Ectodermal cell (in vitro differentiated cells): ENCODE measurements at regions not wholly inside any gene's neighbourhood (a gene's known extent, or its start where the extent isn't known, plus 50 kb on each side); places are given as distances from the start of the nearest gene placed in this dataset.

Source experiments
- H3K27ac ChIP-seq: 2 replicates; pipeline ENCODE4 v1.7.0; 2013; ENCODE audit warnings: mild to moderate bottlenecking, low read depth, low read length; ENCODE audit not compliant: insufficient read depth, poor library complexity, severe bottlenecking
- H3K27me3 ChIP-seq: 2 replicates; pipeline ENCODE4 v1.7.0; 2013; ENCODE audit warnings: mild to moderate bottlenecking, low read length; ENCODE audit not compliant: insufficient read depth, control insufficient read depth, poor library complexity, severe bottlenecking
- H3K36me3 ChIP-seq: one replicate; pipeline ENCODE4 v1.7.0; 2013; ENCODE audit warnings: low read length; ENCODE audit not compliant: control insufficient read depth, insufficient read depth
- H3K4me1 ChIP-seq: one replicate; pipeline ENCODE4 v1.7.0; 2013; ENCODE audit warnings: low read length; ENCODE audit not compliant: control insufficient read depth, insufficient read depth
- H3K4me3 ChIP-seq: 2 replicates; pipeline ENCODE4 v1.7.0; 2013; ENCODE audit warnings: low read depth, low read length, control low read depth; ENCODE audit not compliant: insufficient read depth
- H3K9me3 ChIP-seq: 2 replicates; pipeline ENCODE4 v1.7.0; 2013; ENCODE audit warnings: mild to moderate bottlenecking, low read length, moderate library complexity; ENCODE audit not compliant: control insufficient read depth
- WGBS, 2 experiments: methylation state at CpG; one replicate each; pipeline ENCODE4 v1.1.7; 2013; ENCODE audit warnings: missing lambda C conversion rate in 2 of 2; 5-methylcytosine and 5-hydroxymethylcytosine counted together

GRCh38 chr5:23631302-23632045 is 124.1 kb downstream of the PRDM9 start:
- no peaks in the 10 kb centered on the region for H3K27me3 ChIP-seq
- H3K27ac ChIP-seq = no peak overlapping the region
- H3K4me1 ChIP-seq = no peaks in the 10 kb centered on the region
- H3K9me3 ChIP-seq = no peaks in the 10 kb centered on the region
- no peaks in the 10 kb centered on the region for H3K36me3 ChIP-seq
- no peak overlapping the region for H3K4me3 ChIP-seq
- 86 to 96% methylated on average over 2 of the region's 2 CpGs for WGBS, 2 experiments

- no peak overlapping the region for H3K27ac ChIP-seq
- H3K36me3 ChIP-seq = no peaks in the 10 kb centered on the region
- H3K9me3 ChIP-seq = no peaks in the 10 kb centered on the region
- H3K27me3 ChIP-seq = no peaks in the 10 kb centered on the region
- H3K4me3 ChIP-seq = no peak overlapping the region
- H3K4me1 ChIP-seq = no peaks in the 10 kb centered on the region
Measured at GRCh38 chr5:23635938-23636337, 128.5 kb downstream of the PRDM9 start.

- Histone ChIP-seq H3K27me3 (no peaks in the 10 kb centered on the region), H3K27ac (no peak overlapping the region), H3K4me3 (no peak overlapping the region), H3K9me3 (no peaks in the 10 kb centered on the region), H3K36me3 (no peaks in the 10 kb centered on the region), H3K4me1 (no peaks in the 10 kb centered on the region)
- 73 to 100% methylated on average over 1 of the region's 1 CpG for WGBS, 2 experiments
Measured at GRCh38 chr5:23639326-23639725, 131.9 kb downstream of the PRDM9 start.

- H3K9me3 ChIP-seq = no peaks in the 10 kb centered on the region
- no peaks in the 10 kb centered on the region for H3K4me1 ChIP-seq
- WGBS, 2 experiments = 90 to 100% methylated on average over 1 of the region's 1 CpG
- no peaks in the 10 kb centered on the region for H3K27me3 ChIP-seq
- H3K36me3 ChIP-seq = no peaks in the 10 kb centered on the region
- H3K27ac ChIP-seq = no peak overlapping the region
- H3K4me3 ChIP-seq = no peak overlapping the region
Measured at GRCh38 chr5:23648656-23649055, 141.2 kb downstream of the PRDM9 start.

- Histone ChIP-seq H3K27ac (no peak overlapping the region), H3K4me3 (no peak overlapping the region), H3K36me3 (no peaks in the 10 kb centered on the region), H3K9me3 (no peaks in the 10 kb centered on the region), H3K27me3 (no peaks in the 10 kb centered on the region), H3K4me1 (no peaks in the 10 kb centered on the region)
- 98 to 99% methylated on average over 4 of the region's 4 CpGs for WGBS, 2 experiments
Measured at GRCh38 chr5:23649594-23649993, 142.2 kb downstream of the PRDM9 start.

GRCh38 chr5:23655674-23656073 is 148.3 kb downstream of the PRDM9 start:
- no peak overlapping the region for H3K27ac ChIP-seq
- WGBS, 2 experiments = 94 to 98% methylated on average over 2 of the region's 2 CpGs
- H3K27me3 ChIP-seq = no peaks in the 10 kb centered on the region
- no peak overlapping the region for H3K4me3 ChIP-seq
- no peaks in the 10 kb centered on the region for H3K4me1 ChIP-seq
- H3K9me3 ChIP-seq = no peaks in the 10 kb centered on the region
- no peaks in the 10 kb centered on the region for H3K36me3 ChIP-seq

GRCh38 chr5:23675456-23675855 is 168.0 kb downstream of the PRDM9 start:
- no peaks in the 10 kb centered on the region for H3K9me3 ChIP-seq
- WGBS, 2 experiments = 92 to 100% methylated on average over 1 of the region's 1 CpG
- no peak overlapping the region for H3K27ac ChIP-seq
- H3K36me3 ChIP-seq = no peaks in the 10 kb centered on the region
- H3K4me1 ChIP-seq = no peaks in the 10 kb centered on the region
- no peak overlapping the region for H3K4me3 ChIP-seq
- H3K27me3 ChIP-seq = no peaks in the 10 kb centered on the region

GRCh38 chr5:23677996-23678395 is 170.6 kb downstream of the PRDM9 start:
- Histone ChIP-seq H3K4me1 (no peaks in the 10 kb centered on the region), H3K9me3 (no peaks in the 10 kb centered on the region), H3K36me3 (no peaks in the 10 kb centered on the region), H3K27ac (no peak overlapping the region), H3K27me3 (no peaks in the 10 kb centered on the region), H3K4me3 (no peak overlapping the region)
- 100% methylated on average over 1 of the region's 1 CpG; no CpG with 5 or more reads in 1 of the 2 experiments for WGBS, 2 experiments

GRCh38 chr5:23684103-23684502 is 176.7 kb downstream of the PRDM9 start:
- Histone ChIP-seq H3K27me3 (no peaks in the 10 kb centered on the region), H3K27ac (no peak overlapping the region), H3K4me1 (no peaks in the 10 kb centered on the region), H3K9me3 (no peaks in the 10 kb centered on the region), H3K4me3 (no peak overlapping the region), H3K36me3 (no peaks in the 10 kb centered on the region)
- 44 to 48% methylated on average over 2 of the region's 2 CpGs for WGBS, 2 experiments

- H3K27me3 ChIP-seq = no peaks in the 10 kb centered on the region
- H3K4me1 ChIP-seq = no peaks in the 10 kb centered on the region
- no peak overlapping the region for H3K4me3 ChIP-seq
- H3K36me3 ChIP-seq = no peaks in the 10 kb centered on the region
- WGBS, 2 experiments = 80 to 86% methylated on average over 2 to 4 of the region's 5 CpGs
- H3K9me3 ChIP-seq = no peaks in the 10 kb centered on the region
- H3K27ac ChIP-seq = no peak overlapping the region
Measured at GRCh38 chr5:23703940-23704855, 196.8 kb downstream of the PRDM9 start.
